Astrocyte of the cerebellum (primary cell): ENCODE measurements at regions not wholly inside any gene's neighbourhood (a gene's known extent, or its start where the extent isn't known, plus 50 kb on each side); places are given as distances from the start of the nearest gene placed in this dataset.

Source experiments
- DNase-seq: peaks from one replicate; pipeline ENCODE4 v3.0.0-alpha.2; 2011; ENCODE audit warnings: low read depth
- H3K4me3 ChIP-seq: 2 replicates; pipeline ENCODE4 v1.5.1; 2011; ENCODE audit warnings: mild to moderate bottlenecking, low read depth, low read length, moderate library complexity
- in situ Hi-C: cut with HindIII; loops from 2 replicates; pipeline ENCODE4 v1.10.0; 2017; ENCODE audit warnings: low sequenced_read_pairs
- TF ChIP-seq, protein P1 (sequence below): IDR thresholded peaks from 2 replicates; pipeline ENCODE4 v1.5.1; 2012; ENCODE audit warnings: low read length, low read depth, moderate library complexity, mild to moderate bottlenecking; ENCODE audit errors: missing control alignments

DNA sequence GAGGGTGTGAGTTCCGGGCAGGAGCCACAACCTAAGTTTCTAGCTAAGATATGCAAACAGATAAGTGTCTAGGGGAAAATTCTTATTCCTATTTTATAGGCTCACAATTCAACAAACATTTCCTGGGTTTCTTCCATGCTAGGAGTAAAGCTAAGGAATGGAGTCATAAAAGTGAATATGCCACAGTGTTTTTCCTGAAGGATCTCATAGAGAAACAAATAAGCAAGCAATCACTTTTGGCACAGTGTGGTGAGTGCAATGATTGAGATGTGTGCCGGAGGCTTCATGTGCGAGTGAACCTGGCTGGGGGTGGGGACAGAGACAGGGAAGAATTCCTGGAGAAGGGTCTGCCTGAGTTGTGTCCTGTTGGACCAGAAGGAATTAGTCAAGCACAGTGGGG is 147.4 kb downstream of the TENT5C start:
- TF ChIP-seq, protein P1, sequence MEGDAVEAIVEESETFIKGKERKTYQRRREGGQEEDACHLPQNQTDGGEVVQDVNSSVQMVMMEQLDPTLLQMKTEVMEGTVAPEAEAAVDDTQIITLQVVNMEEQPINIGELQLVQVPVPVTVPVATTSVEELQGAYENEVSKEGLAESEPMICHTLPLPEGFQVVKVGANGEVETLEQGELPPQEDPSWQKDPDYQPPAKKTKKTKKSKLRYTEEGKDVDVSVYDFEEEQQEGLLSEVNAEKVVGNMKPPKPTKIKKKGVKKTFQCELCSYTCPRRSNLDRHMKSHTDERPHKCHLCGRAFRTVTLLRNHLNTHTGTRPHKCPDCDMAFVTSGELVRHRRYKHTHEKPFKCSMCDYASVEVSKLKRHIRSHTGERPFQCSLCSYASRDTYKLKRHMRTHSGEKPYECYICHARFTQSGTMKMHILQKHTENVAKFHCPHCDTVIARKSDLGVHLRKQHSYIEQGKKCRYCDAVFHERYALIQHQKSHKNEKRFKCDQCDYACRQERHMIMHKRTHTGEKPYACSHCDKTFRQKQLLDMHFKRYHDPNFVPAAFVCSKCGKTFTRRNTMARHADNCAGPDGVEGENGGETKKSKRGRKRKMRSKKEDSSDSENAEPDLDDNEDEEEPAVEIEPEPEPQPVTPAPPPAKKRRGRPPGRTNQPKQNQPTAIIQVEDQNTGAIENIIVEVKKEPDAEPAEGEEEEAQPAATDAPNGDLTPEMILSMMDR, result no peak
- DNase-seq, result no peak
- no peak overlapping the region for H3K4me3 ChIP-seq
- in situ Hi-C loops, result no loop called here

DNA sequence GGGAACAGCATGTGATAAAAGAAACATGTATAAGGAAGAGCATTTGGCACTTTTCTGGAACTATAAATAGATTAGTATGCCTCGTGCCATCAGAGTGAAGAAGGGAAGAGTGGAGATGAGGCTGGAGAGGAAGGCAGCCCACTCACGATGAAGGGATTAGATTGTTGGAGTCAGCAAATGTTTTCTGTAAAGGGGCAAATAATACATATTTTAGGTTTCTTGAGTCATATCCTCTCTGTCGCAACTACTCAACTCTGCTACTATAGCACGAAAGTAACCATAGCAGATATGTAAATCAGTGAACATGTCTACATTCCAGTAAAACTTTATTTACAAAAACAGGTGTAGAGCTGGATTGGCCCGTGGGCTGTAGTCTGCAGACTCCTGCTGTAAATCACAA is 147.8 kb downstream of the TENT5C start:
- H3K4me3 ChIP-seq, result no peak overlapping the region
- TF ChIP-seq, protein P1, result no peak
- DNase-seq, result no peak
- in situ Hi-C loops, result no loop called here

DNA sequence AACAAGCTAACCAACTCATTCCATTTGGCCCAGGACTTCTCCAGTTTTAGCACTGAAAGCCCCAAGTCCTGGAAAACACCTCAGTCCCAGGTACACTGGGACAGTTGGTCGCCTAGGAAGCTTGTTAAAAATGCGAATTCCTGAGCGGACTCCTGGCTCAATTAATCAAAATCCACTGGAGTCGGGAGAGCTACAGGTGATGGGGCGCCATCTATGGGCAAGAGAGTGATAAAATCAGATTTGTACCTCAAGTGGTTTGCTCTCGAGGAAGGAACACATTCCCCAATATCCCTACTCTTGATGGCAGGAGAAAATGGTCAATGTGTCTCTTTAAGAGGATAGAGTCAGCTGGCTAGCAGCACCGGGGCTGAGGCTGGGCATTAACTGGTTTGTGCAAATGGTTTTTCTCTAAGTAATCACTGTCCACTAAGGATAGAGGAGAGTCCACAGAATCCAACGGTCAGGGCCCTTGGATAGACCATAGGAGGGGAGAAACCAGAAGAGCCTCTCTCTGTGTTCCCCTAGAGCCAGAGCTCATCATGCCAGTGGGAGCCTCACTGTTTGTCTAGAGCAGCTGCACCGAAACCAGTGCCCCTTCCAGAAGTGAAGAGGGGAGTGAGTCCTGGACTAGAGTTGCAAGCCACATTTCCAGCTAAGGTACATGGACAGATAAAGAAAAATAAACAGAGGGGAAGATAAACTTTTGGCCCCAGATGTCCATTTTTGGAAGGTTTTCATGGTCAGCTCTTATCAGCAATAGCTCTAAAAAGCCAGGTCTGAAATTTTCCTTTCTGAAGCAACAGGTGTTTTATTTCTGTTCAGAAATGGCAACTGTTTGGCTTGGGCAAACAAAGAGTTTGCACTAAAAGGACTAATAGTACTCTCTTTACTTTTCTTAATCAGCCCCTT is 148.5 kb downstream of the TENT5C start:
- TF ChIP-seq, protein P1, result peak; percentile 76
- in situ Hi-C loops, result no loop called here
- H3K4me3 ChIP-seq, result no peak overlapping the region
- no peak for DNase-seq

DNA sequence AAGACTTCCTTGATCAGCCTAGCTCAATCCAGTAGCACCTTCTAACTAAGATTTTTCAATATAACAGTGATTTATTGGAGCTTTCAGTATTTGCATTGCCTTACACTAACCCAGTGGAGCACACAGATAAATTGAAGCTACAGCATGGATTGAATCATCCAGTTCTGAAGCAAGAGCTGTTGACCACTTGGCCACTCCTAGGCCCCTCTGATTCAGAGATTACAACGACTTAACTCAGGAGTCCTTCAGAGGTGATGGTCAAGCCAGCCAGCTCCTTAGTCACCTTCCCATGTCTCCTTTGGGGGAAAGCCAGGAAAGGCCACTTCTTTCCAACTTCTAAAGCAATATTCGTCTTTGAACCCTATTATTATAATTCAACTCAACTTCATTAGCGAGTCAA is 151.8 kb downstream of the TENT5C start:
- in situ Hi-C loops, result no loop called here
- TF ChIP-seq, protein P1, result no peak

DNA sequence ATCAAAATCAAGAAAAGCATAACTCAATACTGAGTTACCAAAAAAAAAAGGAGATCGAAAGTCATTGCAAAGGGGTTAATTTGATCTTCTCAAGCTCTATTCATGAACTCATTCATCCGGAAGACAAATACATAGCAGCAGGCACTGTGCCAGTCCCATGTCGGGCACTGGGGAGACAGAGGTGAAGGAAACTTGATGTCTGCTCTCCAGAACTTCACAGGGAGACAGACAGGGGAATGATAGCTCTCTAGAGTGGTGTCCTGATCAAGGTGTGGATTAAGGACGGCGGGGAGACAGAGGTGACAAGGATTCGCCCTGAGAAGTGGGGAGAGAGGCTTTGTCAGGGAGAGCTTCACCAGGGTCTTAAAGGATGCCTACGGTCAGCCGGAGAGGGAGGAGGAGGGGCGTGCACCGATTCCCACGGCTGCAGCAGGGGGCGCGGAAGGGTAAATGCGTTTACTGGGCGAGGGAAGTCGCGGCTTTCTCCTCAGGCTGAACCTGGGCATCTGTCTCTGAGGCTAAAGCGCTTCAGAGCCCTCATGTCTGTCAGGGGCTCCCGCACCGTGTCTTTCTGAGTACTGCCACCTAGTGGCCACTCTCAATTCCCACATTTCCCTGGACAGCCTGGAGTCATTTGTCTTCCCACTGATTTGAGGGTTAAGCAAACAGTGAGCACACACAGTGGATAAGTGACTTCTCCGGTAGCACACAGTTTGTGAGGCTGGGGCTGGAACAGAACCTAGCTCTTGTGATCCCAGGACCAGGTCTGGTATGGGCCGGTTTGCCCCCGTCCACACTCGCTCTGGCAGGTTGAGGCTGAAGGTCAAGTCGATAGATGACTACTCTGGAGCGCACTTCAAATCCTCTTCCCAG is 152.8 kb downstream of the TENT5C start:
- in situ Hi-C loops, result no loop called here
- peak; percentile 66 for DNase-seq
- H3K4me3 ChIP-seq, result peak overlapping the region; percentile 45
- TF ChIP-seq, protein P1, result peak; percentile 81

More for the DNA sequence above, 151.8 kb downstream of the TENT5C start:
- no peak for DNase-seq
- H3K4me3 ChIP-seq, result no peak overlapping the region

DNA sequence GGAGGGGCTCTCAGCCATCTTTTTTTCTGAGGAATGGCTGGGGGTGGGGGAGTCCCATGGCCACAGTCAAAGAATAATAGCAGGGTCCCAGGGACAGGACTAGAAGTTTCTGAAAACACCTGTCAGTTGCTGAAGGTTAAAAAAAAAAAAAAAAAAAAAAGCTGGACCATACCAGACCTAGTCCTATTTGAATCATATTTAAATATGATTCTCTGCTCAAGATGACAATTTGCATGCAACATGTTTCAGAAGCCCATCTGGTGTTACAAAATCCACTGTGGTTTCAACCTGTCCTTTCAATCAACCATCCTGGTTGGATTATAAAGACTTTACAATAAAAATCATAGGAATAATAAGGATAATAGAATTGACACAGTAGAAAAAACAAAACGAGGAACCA is 153.7 kb downstream of the TENT5C start:
- in situ Hi-C loops, result no loop called here
- DNase-seq, result no peak
- TF ChIP-seq, protein P1, result no peak
- no peak overlapping the region for H3K4me3 ChIP-seq
